Activated T-cell treated with anti-CD3 and anti-CD28 coated beads for 1 hour (primary cell): ENCODE measurements at regions not wholly inside any gene's neighbourhood (a gene's known extent, or its start where the extent isn't known, plus 50 kb on each side); places are given as distances from the start of the nearest gene placed in this dataset.

Experiments used
- DNase-seq: peaks from one replicate; pipeline ENCODE4 v3.0.0-alpha.2; 2020; ENCODE audit warnings: low read depth

DNA sequence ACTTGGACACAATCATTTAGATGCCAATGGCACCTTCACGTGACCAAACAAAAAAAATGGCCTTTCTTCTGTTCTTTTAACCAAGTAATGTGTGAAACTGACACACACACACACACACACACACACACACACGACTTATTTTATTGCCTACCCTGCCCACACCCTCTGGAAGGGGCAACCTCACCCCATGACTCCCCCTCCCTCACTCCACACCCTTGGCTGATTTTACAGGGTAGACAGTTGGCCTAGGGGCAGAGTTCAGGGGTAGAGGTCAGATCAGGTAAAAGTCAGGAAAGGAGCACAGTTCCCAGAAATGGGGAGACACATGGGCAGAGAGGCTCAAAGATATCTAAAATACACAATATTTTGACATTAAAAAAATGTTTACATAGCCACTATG is 144.8 kb upstream of the GJB5 start:
- DNase-seq, result no peak

DNA sequence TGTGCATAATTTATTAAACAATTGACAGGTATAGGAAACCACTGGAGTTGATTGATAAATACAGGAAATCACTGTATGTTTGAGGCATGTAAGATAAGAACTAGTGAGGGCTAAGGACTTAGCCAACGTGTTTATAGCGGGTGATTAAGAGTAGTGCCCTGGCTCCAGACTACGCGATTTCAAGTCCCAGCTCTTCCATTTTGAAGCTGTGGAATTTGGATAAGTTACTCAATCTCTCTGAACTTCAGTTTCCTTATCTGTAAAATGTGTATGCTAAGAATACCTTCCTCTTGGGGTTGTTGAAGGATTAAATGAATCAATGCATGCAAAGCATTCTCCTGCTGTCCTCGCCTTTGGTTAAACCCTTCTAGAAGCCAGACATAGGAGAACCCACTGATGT is 143.3 kb upstream of the GJB5 start:
- DNase-seq, result no peak

DNA sequence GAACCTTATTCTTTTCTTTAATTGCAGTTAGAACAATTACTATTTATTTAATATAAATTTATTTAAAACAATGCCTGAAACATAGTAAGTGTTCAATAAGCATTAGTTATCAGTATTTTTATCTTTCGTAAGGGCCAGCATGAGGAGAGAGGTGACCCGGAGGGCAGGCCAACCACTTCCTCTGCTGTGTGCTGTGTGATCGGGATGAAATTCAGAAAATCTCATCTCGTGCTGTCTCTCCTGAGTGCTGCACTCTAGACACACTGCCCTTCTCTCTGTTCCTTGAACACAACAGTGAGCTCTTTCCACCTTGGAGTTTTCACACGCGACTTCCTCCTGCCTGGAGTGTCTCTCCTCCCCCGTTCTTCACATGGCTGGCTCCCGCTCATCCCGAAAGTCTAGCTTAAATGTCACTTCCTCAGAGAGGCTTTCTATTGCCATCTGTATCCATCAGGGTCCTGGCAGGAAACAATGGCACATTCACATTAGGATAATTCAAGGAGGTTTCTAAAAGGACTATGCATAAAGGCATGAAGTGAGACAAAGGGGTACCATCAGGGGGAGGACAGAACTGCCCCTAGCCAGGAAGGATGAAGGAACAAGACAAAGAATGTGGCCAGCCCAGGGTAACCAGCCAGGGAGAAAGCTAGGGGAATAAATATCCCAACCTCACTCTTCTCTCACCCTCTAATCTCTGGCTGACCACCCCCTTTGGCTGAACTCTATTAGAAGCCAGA is 142.6 kb upstream of the GJB5 start:
- no peak for DNase-seq

DNA sequence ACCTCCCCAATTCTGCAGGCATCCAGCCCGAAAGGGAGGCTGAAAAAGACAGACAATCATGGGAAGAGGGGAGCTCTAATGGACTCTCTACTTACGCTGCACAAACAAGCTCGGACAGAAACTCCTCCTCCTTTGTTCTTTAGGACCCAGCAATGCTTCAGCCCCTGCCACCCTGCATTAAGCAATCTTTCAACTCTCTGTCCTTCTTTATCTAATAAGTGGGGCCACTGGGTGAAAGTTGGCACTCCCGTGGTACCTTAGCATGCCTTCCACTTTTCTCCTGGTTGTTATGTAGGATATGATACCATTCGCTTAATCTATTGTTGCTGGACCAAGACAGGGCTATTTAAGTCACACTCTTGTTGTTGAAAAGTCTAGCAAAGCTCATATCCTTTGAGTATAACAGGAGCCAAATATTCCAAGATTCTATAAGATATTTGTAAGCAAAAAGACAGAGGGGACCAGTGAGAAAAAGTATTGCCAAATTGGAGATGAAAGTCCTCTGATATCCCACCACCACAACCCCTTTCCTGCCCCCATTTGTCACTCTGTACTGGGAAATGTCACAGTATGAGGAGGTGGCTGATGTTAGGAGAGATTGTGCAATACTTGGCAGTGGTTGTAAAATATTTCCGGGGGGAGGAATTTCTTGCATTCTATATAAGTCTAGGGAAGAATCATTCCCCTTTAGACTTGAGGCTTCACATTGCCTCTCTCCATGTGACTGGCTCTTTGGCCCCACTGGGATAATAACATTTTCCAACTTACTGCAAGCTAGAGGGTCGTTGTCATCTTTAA is 137.3 kb upstream of the GJB5 start:
- no peak for DNase-seq

DNA sequence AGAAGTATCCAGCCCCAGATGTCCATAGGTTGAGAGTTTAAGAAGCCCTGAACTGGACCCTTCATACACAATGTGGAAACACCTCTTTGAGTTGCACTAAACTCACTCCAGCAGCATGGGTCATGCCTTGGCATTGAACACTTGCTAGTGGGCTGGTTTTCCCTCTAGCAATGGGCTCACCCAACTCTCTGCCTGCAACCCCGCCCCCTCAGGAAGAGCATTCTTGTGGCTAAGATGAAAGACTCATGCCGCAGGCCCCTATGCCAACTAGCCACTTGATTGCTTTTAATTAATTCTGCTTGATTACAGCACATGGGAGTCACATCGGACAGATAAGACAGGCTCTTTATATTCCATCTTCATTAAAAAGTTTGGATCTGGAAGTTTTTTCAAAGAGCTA is 136.5 kb upstream of the GJB5 start:
- DNase-seq, result no peak

- DNase-seq, result no peak
Observed at GRCh38 chr1:34619256-34619655, 135.6 kb upstream of the GJB5 start.

DNA sequence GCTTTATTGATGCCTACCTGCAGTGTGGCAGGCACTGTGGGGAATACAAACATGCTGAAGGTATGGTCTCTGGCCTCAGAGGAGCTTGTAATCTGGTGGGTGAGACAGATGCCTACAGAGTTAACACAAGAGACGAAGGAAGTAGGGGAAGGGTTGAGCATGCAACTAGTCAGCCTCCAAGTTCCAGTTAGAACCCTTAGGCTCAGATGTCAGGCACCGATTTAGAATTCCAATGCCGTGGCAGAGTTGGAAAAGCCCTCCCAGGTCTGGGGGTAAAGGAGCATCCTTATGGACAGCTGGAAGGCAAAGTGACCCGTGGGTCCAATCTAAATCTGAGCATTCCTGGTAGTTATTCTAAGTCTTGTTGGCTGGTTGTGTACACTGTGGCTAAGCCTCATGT is 132.9 kb upstream of the GJB5 start:
- no peak for DNase-seq

DNA sequence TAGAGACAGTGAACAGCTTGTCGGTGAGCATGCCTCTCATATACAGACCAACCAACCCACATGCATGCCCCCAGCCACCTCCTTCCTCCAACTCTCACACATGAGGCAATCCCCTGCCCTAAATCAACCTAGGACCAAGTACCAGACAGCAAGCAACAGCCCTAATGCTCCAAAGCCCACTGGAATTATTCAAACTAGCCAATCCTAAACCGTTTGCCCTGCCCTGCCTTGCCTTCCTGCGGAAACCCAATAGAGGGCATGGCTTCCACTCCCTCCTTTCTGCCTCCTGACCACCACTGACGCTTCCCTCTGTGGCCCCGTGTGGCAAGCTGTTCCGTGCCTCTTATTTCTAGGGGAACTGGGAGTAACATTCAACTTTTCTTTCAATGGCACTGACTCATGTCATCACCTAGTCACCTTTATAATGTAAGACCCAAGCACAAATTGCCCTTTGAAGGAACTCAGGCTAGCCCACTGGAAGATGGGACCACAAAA is 129.3 kb upstream of the GJB5 start:
- no peak for DNase-seq

- DNase-seq, result no peak
Observed at GRCh38 chr1:34627465-34628240, 127.2 kb upstream of the GJB5 start.

DNA sequence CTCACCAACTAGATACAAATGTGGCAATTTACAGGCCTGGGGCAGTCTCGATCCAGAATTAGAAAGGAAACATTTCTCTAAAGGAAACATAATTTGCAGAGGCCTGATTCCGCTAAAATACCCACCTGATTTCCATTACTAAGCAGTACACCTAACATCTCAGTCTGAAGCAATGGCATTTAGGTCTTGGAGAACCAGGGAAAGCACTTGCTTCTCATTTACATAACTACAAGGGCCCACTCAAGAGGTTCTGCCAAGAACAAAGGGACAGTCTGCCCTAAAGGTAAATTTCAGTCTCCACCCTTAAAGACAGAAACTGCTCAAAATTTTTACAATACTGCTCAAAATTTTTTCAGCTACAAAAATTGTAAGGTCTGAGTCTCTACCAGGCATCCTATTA is 123.7 kb upstream of the GJB5 start:
- DNase-seq, result no peak

GRCh38 chr1:34639701-34640100 is 115.1 kb upstream of the GJB5 start:
- no peak for DNase-seq

- no peak for DNase-seq
Observed at GRCh38 chr1:34640654-34641401, 114.0 kb upstream of the GJB5 start.

DNA sequence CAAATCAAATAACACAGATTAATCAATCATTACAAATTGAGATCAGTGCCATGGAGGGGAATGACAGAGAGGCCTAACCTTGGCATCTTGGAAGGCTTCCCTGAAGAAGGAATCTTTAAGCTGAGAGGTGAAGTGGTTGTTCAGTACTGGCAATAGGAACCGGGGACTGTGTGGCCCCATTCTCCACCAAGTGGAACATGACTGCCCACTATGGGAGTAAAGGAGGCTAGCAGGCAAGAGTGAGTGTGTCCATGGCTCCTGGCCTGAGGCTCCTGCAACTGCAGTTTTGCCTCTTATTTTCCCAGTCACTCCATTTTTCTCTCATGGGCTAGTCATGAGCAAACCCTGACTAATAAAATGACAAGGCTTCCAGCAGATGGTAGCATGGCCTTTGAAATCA is 112.2 kb upstream of the GJB5 start:
- no peak for DNase-seq

DNA sequence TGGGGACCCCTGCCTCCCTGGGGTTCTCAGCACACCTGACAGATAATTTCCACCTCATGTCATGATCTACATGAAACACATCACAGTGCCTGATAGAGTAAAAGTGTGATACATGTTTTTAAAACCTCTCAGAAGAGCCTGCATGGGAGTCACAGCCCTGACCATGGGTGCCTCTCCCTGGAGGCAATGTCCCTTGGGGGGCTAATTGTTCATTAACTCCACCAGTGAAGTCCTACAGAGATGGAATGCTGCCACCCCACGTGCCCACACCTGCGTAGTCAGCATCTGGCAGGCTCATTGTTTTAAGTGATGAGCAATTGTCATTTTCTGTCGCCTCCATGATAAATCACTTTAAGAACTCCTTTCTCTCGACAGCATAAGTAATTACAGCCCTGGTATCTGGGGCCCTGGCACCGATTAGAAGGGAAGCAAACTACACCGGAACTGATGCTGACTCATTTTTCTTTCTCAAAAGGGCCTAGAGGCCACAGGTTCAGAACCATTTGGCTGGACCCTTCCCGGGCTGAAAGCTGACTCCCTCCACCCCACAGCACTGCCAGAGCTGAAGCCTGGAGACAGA is 109.6 kb upstream of the GJB5 start:
- DNase-seq, result no peak

GRCh38 chr1:34645919-34646318 is 108.9 kb upstream of the GJB5 start:
- no peak for DNase-seq

GRCh38 chr1:34648501-34648900 is 106.3 kb upstream of the GJB5 start:
- DNase-seq, result no peak

- no peak for DNase-seq
Observed at GRCh38 chr1:34650090-34650489, 104.8 kb upstream of the GJB5 start.

- DNase-seq, result no peak
Observed at GRCh38 chr1:34650800-34651199, 104.0 kb upstream of the GJB5 start.

DNA sequence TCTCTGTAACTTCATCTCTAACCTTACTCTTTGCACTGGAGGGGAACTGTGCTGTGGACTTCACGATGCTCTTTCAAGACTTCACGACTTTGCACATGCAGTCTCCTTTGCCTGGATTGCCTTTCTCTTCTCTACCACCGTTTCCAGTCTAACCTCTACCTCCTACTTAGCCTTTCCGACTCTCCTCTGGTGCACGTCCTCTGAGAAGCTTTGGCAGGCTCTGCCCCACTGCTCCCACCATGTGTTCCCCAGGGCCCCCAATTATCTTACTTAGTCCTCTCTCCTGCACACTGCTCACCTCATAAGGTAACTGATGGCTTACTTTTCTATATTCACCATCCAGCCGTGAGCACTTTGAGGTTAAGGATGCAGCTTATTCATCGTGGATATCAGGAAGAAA is 101.7 kb upstream of the GJB5 start:
- DNase-seq, result no peak

DNA sequence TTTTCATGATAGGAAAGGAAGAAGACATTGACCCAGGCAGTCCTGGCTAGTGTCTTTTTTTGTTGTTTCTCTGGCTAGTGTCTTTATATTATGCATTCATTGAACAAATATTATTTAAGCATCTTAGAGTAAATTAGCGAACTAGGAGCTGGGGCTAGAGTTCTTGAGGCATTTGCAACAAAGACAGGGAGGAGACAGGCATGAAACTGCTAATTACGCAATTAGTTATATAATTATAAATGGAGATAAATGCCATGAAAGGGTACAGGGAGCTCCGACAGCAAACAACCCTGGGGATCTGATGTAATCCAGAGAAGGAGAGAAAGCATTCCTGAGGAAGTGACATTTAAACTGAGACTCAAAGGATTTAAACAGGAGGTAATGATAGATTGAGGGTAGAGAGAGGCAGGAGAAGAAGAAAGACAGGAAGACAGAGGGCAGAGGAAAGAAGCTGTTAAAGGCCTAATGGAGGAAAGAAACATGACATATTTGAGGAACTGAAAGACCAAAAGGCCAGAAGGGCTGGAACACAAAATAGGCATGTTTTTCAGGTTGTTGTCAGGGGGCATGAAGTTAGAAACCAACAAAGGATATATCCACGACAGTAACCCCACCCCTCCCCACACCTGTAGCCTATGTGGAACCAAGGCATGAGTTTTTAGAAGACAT is 99.5 kb upstream of the GJB5 start:
- no peak for DNase-seq

- no peak for DNase-seq
Observed at GRCh38 chr1:34655875-34656240, 99.0 kb upstream of the GJB5 start.
